Suprapubic skin (tissue), 4 donors: ENCODE measurements at regions not wholly inside any gene's neighbourhood (a gene's known extent, or its start where the extent isn't known, plus 50 kb on each side); places are given as distances from the start of the nearest gene placed in this dataset.

Source experiments
- DNase-seq, 2 donors: peaks; one replicate each; pipeline ENCODE4 v3.0.0-alpha.2; 2019; ENCODE audit warnings: low spot score in 2 of 2
- H3K27ac ChIP-seq: fragments of 200-600 bp; sonication (generic); one replicate; pipeline ENCODE4 v1.5.1; 2019
- H3K27me3 ChIP-seq: fragments of 200-600 bp; sonication (generic); one replicate; pipeline ENCODE4 v1.5.1; 2019
- H3K36me3 ChIP-seq: fragments of 200-600 bp; sonication (generic); one replicate; pipeline ENCODE4 v1.5.1; 2019
- H3K4me1 ChIP-seq: fragments of 200-600 bp; sonication (generic); one replicate; pipeline ENCODE4 v1.5.1; 2019
- H3K4me3 ChIP-seq: fragments of 200-600 bp; sonication (generic); one replicate; pipeline ENCODE4 v1.5.1; 2019; ENCODE audit warnings: mild to moderate bottlenecking
- H3K9me3 ChIP-seq: fragments of 200-600 bp; sonication (generic); one replicate; pipeline ENCODE4 v1.5.1; 2019
- EP300 ChIP-seq: sonication (generic); formaldehyde crosslinking; IDR thresholded peaks from one replicate; pipeline ENCODE4 v1.6.1; 2017; ENCODE audit warnings: antibody characterized with exemption
- POLR2A ChIP-seq, 2 donors: fragments of 450-650 bp; IDR thresholded peaks; one replicate each; pipeline ENCODE4 v1.6.1; 2017; ENCODE audit warnings: antibody characterized with exemption in 2 of 2, mild to moderate bottlenecking in 2 of 2, moderate library complexity in 2 of 2
- POLR2AphosphoS5 ChIP-seq, 3 donors: sonication (generic); formaldehyde crosslinking; IDR thresholded peaks; one replicate each; pipeline ENCODE4 v1.6.1; 2017; ENCODE audit warnings: antibody characterized with exemption in 3 of 3
- WGBS: methylation state at CpG from one replicate; pipeline ENCODE4 v1.1.5; 2018; 5-methylcytosine and 5-hydroxymethylcytosine counted together
- TF ChIP-seq, protein P1 (sequence below), 2 donors: fragments of 200-600 bp in 1 of 2; fragments of 450-650 bp in 1 of 2; sonication (generic) in 1 of 2; IDR thresholded peaks; one replicate each; pipeline ENCODE4 v1.5.1; 2016 to 2019; ENCODE audit warnings: antibody characterized with exemption in 2 of 2, mild to moderate bottlenecking in 1 of 2, moderate library complexity in 1 of 2

DNA sequence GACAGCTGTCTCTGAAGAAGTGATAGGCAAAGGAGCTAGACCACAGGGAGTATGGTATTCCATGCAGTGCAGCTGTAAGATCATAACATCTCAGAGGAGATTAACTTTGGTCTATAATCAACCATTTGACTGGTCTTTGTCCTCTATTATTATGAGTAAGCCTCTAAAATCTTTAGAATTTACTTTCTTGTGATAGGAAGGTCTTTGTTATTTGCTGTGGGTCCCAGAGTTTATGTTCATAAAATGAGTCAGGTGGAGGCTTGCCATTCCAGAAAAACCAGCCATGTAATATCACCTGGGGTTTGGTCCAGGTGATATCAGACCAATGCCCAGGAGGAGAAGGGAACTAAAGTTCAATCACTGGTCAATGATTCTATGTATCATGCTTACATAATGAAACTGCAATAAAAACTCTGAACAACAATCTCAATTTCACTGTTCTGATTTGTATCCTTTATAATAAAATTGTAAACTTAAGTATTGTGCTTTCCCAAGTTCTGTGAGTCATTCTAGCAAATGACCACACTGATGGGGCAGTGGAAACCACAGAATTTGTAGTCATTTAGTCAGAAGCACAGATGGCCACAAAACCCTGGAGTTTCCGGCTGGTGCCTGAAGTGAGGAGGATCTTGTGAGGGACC, 239.6 kb upstream of the TRAM1L1 start:
- Histone ChIP-seq H3K27me3 (no peaks in the 10 kb centered on the region), H3K36me3 (no peaks in the 10 kb centered on the region), H3K4me3 (no peak overlapping the region), H3K27ac (no peak overlapping the region), H3K4me1 (no peaks in the 10 kb centered on the region), H3K9me3 (no peaks in the 10 kb centered on the region)
- DNase-seq, result no peak
- 94% methylated on average over 1 of the region's 1 CpG for WGBS
- no peak for TF ChIP-seq EP300
- TF ChIP-seq POLR2A (IDR thresholded peaks at IDR 0.05), result no peak
- TF ChIP-seq, protein P1, sequence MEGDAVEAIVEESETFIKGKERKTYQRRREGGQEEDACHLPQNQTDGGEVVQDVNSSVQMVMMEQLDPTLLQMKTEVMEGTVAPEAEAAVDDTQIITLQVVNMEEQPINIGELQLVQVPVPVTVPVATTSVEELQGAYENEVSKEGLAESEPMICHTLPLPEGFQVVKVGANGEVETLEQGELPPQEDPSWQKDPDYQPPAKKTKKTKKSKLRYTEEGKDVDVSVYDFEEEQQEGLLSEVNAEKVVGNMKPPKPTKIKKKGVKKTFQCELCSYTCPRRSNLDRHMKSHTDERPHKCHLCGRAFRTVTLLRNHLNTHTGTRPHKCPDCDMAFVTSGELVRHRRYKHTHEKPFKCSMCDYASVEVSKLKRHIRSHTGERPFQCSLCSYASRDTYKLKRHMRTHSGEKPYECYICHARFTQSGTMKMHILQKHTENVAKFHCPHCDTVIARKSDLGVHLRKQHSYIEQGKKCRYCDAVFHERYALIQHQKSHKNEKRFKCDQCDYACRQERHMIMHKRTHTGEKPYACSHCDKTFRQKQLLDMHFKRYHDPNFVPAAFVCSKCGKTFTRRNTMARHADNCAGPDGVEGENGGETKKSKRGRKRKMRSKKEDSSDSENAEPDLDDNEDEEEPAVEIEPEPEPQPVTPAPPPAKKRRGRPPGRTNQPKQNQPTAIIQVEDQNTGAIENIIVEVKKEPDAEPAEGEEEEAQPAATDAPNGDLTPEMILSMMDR (IDR thresholded peaks at IDR 0.05), result no peak

DNA sequence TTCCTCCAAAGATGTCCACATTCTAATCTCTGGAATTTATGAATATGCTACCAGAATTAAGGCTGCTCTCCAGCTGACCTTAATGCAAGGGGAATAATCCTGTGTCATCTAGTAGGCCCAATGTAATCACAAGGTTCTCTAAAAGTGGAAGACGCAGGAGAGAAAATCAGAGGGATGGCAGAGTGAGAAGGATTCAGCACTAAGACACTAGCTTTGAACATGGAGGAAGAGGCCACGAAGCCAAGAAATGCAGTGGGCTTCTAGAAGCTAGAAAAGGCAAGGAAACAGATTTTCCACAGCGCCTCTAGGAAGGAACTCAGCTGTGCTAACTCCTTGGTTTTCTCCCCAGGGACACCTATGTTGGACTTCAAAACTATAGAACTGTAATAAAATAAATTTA, 240.7 kb upstream of the TRAM1L1 start:
- no peaks in the 10 kb centered on the region for H3K9me3 ChIP-seq
- no peak for TF ChIP-seq EP300
- TF ChIP-seq, protein P1 (IDR thresholded peaks at IDR 0.05), result no peak
- no peak for TF ChIP-seq POLR2A (IDR thresholded peaks at IDR 0.05)
- no peak for TF ChIP-seq POLR2AphosphoS5 (IDR thresholded peaks at IDR 0.05)
- H3K27ac ChIP-seq, result no peak overlapping the region
- no peaks in the 10 kb centered on the region for H3K27me3 ChIP-seq
- WGBS, result 57% methylated on average over 3 of the region's 3 CpGs
- H3K4me3 ChIP-seq, result no peak overlapping the region
- no peak for DNase-seq
- no peaks in the 10 kb centered on the region for H3K36me3 ChIP-seq
- no peaks in the 10 kb centered on the region for H3K4me1 ChIP-seq

DNA sequence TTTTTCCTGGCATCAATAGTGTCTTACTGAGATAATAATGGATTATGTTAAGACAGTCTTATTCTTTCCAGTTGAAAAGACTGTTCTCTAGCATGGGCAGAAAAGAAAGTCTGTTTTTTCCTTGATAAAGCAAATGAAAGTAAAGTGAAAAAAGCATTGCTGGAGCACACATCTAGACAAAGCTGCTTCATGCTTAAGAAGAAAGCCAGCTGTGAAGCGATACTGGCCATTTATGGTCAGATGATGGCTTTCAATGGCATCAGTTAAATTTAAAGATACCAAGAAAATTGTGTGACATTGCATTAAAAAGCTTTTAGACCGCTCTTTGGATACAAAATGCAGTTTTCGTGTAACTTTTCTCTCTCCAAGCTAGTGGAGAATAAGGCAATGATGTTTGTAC, 242.1 kb upstream of the TRAM1L1 start:
- no peaks in the 10 kb centered on the region for H3K9me3 ChIP-seq
- DNase-seq, result no peak
- H3K27me3 ChIP-seq, result no peaks in the 10 kb centered on the region
- H3K36me3 ChIP-seq, result no peaks in the 10 kb centered on the region
- no peaks in the 10 kb centered on the region for H3K4me1 ChIP-seq
- WGBS, result 87% methylated on average over 3 of the region's 3 CpGs
- TF ChIP-seq, protein P1 (IDR thresholded peaks at IDR 0.05), result no peak
- no peak for TF ChIP-seq POLR2AphosphoS5 (IDR thresholded peaks at IDR 0.05)
- no peak for TF ChIP-seq EP300
- H3K27ac ChIP-seq, result no peak overlapping the region
- H3K4me3 ChIP-seq, result no peak overlapping the region

DNA sequence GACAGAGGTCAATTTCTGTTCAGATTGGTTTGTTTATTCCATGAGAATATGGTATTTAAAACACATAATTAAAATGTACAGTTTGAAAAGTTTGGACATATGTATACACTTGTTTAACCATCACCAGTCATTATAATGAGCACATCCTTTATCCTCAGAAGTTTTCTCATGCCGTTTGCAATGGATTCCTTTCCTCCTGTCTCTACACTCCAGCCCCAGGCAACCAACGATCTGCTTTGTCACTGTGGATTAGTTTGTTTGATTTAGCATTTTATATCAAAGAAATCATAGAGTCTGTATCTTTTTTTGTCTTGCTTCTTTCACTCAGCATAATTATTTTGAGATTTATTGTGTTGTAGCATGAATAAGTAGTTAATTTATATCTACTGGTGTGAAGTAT, 243.0 kb upstream of the TRAM1L1 start:
- H3K4me1 ChIP-seq, result no peaks in the 10 kb centered on the region
- no peak overlapping the region for H3K27ac ChIP-seq
- no peaks in the 10 kb centered on the region for H3K9me3 ChIP-seq
- no peak overlapping the region for H3K4me3 ChIP-seq
- no peaks in the 10 kb centered on the region for H3K36me3 ChIP-seq
- no peak for DNase-seq
- no peaks in the 10 kb centered on the region for H3K27me3 ChIP-seq
- TF ChIP-seq, protein P1 (IDR thresholded peaks at IDR 0.05), result no peak
- TF ChIP-seq POLR2A (IDR thresholded peaks at IDR 0.05), result no peak
- no peak for TF ChIP-seq POLR2AphosphoS5 (IDR thresholded peaks at IDR 0.05)
- no peak for TF ChIP-seq EP300
- 33% methylated on average over 2 of the region's 2 CpGs for WGBS

DNA sequence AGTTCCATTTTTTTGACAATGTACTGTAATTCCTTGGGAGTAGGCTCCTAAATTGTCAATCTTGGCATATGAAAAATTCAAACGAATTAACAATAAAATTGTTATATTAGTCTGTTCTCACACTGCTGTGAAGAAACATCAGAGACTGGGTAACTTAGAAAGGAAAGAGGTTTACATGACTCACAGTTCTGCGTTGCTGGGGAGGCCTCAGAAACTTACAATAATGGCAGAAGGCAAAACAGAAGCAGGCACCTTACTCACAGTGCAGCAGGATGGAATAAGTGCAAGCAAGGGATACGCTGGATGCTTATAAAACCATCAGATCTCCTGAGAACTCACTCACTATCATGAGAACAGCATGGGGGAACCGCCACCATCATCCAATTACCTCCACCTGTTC, 246.4 kb upstream of the TRAM1L1 start:
- no peak for DNase-seq
- 85% methylated on average over 4 of the region's 4 CpGs for WGBS

More for the DNA sequence above, 246.4 kb upstream of the TRAM1L1 start:
- Histone ChIP-seq H3K27ac (no peak overlapping the region), H3K4me1 (no peaks in the 10 kb centered on the region), H3K4me3 (no peak overlapping the region), H3K27me3 (no peaks in the 10 kb centered on the region), H3K9me3 (no peaks in the 10 kb centered on the region), H3K36me3 (no peaks in the 10 kb centered on the region)
- TF ChIP-seq POLR2AphosphoS5 (IDR thresholded peaks at IDR 0.05) (no peak), POLR2A (IDR thresholded peaks at IDR 0.05) (no peak), EP300 (no peak)
- TF ChIP-seq, protein P1 (IDR thresholded peaks at IDR 0.05), result no peak
